ENCODE measurements at regions not wholly inside any gene's neighbourhood (a gene's known extent, or its start where the extent isn't known, plus 50 kb on each side); places are given as distances from the start of the nearest gene placed in this dataset.

- no peak for TF ChIP-seq CTCF (conservative IDR thresholded peaks at IDR 0.05; ENCODE audit: low read length)
- TF ChIP-seq EZH2phosphoT487 (IDR thresholded peaks at IDR 0.05; ENCODE audit: borderline replicate concordance): no peak
These were observed 646.7 kb upstream of the SALL1 start for GRCh38 chr16:51797669-51798259.
